HG03139 (cell line): ENCODE measurements at regions not wholly inside any gene's neighbourhood (a gene's known extent, or its start where the extent isn't known, plus 50 kb on each side); places are given as distances from the start of the nearest gene placed in this dataset.

Experiments used
- ATAC-seq: cut with Tn5 transposase; IDR thresholded peaks from one replicate; pipeline ENCODE4 v1.9.1; 2021; ENCODE audit not compliant: unreplicated experiment

DNA sequence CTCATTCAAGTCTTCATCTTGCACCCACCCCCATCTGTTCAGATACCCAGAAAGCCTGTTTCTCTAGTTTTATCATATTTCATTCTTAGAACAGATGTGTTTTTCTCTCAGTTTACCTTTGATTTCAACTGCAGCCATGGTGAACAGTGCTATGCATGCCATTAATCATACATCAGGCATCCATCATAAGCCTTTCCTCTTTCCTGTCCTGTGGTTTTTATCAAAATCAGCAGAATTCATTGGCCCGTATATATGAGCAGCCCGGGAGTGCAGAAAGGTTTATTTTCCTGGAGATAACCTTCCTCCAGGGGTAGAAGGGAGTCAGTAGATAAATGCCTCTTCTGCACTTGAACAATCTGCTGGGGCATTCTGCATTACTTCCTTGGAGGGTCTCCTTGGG is 65.7 kb downstream of the IL21 start:
- ATAC-seq: no peak

DNA sequence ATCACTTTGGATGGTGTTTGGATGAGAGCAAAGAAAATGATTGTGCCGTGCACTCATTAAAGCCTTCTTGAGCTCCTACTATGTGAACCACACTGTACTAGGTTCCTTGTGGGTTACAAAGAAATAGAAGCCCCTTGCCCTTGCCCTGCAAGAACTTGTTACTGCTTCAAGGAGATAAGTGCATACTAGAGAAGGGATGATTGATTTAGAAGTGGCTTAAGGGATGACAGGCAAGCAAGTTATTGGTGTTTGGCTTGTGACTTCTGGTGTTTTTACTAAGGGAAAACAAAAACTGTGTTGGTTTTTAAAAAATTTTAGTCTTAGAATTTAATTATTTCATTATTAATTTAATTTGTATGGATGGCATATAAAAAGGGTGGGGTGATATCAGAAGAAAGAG is 67.4 kb downstream of the IL21 start:
- ATAC-seq: no peak

DNA sequence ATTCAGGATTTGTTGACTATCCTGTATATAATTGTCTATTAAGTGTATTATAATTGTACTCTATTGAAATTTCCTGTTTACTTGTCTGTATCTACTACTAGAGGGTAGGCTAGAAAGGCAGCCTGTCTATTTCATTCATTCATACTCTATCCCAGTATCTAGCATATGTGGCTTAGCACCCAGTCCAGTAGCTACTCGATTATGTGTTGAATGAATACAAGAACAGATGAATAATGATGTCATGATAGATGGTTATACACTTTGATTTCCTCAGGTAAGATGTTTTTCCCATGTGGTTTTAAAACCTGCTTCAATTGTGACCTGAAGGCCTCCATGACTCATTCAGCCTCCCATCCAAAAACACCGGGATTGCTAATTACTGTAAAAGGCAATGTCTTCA is 68.0 kb downstream of the IL21 start:
- no peak for ATAC-seq

DNA sequence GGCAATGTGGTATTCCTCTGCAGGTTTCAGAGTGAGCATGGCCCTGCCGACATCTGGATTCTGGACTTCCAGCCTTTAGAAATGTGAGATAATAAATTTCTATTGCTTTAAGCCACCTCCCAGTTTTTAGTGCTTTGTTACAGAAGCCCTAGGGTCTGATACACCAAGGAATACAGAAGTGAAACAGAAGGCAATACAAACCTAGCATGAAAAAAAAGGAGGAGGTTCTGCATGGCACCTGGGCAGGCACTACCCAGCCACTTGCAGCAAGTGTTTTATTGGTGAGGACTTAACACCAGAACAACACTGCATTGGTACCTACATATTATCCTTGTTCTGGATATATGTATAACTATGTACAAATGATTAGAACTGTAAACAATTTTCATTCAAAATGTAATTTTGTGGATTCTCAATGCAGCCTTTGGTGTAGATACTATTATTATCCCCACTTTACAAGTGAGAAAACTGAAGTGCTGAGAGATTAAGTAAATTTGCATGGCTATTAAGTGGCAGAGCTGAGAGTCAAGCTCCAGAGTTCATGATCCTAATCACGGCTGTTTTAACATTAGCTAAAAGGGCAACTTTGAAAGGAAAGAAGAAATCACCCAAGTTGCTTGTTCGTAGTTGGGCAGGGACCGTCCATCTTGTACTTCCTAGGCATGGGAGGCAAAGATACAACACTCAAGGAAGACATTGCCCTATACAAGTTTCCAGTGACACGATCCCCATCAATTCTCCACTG is 71.8 kb downstream of the IL21 start:
- no peak for ATAC-seq

DNA sequence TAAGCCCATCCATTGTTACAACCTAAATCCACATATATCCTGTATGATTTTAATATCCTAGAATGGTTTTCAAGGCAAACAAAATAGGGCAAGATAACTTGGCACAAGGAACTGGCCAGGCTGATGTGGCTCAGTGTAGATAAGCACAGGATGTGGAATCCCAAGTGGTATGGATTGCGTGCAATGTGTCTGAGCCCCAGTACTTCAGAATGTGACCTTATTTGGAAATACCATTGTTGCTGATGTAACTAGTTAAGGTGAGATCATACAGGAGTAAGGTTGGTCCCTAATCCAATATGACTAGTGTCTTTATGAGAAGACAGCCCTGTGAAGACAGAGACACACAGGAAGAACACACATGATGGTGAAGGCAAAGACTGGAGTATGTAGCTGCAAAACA is 72.4 kb downstream of the IL21 start:
- ATAC-seq: no peak

DNA sequence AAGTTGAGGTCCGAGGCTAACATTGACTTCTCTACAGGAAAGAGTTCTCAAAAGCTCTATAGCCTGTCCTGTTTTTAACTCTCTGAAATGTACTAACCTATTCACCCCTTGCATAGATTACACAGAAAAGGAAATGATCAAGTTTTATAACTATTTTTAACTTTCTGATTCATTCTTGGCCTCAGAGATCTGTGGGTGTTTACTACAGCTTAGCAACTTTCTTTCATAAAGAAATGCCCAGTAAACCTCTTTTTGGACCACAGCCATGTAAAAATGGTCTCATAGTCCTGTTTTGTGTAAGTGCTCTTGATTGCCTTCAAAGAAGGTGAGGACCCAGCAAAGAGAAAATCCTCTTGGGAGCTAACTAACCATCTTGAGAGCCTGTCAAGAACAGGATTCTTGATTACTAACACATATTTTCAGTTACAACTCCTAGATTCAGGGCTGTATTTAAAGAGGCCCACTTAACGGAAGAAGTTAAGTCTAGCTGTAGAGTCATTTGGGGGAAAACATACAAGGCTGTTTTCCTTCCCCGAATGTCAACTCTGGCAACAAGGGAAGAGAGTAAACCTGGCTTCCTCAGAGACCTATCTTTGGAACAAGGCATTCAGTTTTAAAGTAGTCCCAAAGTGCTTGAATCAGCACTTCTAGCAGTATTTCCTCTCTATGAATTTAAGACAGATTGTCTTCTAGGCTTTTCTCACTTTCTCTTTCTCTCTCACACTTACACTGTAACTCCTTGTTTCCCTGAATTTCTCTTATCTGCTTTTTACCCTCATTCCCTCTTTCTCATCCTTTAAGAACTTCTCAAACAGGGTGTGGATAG is 78.2 kb downstream of the IL21 start:
- ATAC-seq: peak; percentile 71

DNA sequence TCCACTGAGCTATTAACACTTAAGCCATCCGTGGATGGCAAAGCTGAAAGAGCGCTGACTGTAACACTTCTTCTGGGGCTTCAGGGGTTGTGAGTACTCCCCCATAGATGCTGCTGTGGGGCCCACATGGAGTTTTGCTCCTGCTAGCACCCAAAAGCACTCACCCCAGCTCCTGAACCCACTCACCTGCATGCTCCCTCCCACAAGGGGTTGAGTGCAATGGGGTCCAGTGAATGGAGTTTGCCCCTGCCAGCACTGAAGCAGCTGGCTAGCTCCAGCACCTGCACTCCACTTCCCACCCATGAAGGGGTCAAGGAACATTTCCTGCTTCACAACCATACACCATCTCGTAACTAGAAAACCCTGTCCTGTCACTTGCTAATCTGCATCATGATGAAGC is 78.9 kb downstream of the IL21 start:
- ATAC-seq: peak; percentile 14

DNA sequence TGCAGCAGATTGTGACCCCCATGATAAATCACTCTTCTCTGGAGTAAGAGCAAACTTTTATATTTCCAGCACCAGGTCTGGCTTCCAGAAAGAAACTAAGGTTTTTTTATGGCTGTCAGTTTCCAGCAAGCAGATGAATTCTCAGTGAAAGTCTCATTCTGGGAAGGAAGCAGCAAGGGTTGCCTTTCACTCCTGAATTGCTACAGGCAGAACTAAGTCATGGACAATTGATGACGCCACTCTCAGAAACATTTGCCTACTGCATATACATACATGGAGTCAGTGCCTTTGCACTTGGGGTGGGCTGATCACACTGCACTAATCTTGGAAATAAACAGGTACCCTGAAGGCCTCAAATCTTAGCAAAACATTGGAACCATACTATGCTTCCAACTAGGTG is 80.0 kb downstream of the IL21 start:
- ATAC-seq: no peak

DNA sequence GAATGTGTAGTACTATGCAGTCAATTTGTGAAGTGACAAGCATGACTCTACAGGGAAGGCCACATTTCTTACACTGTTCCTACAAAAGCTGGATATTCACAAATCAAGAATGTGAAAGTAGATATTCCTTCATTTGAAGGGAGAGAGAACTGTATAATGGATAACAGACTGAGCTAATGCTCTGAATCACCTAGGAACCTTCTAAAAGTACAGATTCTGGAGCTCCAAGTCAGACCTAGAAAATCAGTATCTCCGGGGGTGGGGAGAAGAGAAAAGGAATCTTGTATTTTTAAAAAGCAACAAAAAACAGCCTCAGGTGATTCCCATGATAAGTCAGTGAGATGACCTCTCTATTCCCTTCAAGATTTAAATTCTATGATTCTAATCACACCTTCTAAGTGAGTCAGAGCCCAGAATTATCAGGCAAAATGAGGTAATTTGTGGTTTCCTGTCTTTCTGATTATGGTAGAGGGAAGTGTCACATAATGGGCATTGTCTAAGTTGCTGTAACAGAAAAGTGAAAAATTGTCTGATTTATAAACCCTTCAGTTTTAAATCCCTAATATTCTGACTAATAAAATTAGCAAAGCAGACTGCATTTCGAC is 80.9 kb downstream of the IL21 start:
- ATAC-seq: no peak

DNA sequence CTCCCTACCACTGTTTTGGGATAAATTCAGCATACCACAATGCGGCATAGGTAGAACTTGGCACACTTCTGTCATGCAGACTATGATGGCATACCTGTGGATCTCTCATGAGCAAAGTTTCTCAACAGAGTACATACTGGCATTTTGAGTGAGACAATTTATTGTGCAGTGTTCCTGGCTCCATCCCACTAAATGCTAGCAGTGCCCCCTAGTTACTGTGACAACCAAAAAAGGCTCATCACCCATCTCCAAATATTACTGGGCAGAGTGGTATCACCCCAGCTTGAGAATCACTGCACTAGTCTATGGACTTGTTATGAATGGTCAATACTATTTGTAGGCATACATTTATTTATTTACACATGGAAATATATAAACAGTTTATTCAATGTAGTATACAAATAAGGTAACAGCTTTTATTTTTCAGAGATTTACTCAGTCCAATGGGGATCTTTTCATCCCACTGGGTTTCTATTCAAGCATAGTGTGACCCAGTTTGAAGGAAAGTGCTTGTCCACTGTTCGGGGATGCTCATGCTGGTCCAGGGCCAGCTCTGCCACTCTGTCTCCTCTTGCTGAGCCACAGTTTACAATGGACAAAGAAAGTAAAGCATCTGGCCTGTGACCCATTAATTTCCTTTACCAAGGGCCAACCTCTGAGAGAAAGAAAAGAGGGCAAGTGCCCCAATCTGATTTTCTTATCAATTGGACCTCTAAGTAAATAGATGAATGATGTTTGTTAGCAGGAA is 81.0 kb upstream of the IL2 start:
- no peak for ATAC-seq

DNA sequence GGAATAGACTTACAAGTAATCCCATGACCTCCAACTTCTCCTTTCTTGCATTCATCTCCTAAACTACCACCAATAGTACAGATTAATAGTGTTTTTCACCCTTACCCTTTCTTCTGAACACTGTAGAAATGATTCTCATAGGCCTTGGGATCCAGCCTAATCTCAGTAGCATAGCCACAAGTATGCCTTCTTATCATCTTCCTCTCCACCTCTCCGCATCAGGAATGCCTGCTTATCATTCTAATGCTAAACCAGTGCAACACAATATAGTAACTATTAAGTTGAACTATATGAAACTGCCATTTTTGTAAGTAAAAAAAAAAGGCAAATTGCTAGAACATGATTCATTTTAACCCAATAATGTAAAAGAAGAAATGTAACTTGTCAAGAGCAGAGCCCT is 79.5 kb upstream of the IL2 start:
- no peak for ATAC-seq

DNA sequence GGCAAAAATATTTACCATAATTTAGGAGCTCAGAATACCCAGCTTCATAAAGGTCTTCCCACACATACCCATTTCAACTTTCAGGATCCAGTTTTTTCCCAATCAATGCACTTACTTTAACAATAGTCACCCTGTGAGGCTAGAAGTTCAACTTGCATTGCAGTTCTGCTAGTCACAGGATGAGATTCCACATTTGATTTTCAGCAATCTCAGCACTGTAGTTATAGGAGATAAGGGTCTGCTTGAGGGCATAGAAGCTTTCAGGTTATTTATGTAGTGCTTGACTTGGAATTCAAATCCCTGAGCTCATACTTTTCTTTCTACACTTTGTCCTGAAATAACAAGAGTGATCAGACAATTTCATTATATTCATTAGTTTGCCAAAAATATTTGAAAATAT is 78.3 kb upstream of the IL2 start:
- no peak for ATAC-seq

DNA sequence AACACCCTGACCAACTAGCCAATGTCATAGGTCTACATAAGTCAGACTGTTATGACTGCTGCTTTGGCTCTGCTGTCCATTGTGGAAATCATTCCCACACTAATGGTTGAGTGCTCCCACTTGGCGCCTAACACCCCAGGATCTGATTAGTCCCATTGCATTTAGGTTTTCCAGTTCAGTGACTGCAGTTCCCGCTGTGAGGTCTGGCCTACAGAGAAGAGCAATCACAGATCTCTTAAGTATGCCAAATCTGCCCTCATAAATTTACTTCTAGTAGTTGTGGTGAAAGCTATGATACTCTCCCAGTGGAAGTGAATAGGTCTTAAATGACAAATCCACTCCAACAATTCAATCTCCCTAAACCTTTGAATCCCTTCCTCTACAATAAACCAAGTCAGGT is 77.3 kb upstream of the IL2 start:
- no peak for ATAC-seq

DNA sequence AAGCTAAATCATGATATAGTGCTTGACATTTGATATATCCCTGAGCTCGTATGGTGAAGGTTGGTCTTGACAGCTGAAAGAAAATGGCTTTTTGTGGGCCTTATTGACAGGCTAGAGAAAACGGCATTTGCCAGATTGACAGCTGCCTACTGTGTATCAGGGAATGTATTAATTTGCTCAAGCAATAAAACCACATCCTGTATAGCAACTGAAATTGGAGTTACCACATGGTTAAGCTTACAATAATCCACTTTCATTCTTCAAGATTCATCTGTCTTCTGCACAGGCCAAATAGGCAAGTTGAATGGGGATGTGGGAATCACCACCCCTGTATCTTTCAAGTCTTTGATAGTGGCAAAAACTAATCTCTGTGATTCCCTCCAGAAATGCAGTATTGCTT is 76.2 kb upstream of the IL2 start:
- no peak for ATAC-seq

DNA sequence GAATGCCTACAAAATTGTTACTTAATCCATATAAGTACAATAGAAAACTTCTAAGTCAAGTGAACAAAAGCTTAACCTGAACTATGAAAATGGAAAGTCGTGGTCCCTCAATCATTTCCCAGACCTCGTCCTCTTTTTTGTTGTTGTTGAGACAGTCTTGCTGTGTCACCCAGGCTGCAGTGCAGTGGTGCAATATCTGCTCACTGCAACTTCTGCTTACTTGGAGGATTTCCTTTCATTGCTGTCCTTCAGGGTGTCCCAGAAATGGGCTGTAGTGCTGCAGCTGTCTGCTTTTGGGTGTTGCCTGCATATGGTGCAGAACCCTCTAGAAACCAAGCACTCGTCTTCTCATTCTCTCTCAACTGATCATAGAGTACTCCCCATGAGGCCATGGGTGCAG is 75.0 kb upstream of the IL2 start:
- ATAC-seq: no peak

DNA sequence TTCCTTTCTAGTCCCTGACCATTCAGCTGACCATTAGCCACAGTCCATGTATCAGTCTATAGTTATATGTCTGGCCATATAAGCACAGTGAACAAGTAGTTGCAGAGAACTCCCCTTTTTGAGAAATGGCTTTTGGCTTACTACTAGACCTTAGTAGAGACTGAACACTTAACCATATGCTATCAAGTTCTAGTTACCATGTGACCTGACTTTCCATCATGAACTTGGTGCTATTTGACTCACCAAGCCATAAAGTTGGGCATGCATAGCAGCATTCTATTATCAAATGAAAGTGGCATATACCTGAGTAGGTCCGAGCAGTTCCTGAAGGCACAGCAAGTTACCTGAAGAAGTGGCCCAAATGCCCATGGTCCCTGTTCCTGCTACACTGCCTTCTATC is 74.5 kb upstream of the IL2 start:
- ATAC-seq: no peak

DNA sequence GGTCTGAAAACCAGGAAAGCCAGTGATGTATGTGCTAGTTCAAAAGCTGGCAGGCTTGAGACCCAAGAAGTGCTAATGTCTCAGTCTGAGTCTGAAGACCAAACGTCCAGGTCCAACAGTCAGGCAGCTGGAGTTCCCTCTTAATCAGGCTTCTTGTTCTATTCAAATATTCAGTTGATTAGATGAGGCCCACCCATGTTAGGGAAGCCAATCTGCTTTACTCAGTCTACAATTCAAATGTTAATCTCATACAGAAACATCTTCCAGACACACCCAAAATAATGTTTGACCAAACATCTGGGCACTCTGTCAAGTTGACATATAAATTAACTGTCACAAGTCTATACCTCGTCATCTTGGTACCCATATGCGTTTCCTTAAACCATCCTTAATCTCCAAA is 72.4 kb upstream of the IL2 start:
- ATAC-seq: no peak

DNA sequence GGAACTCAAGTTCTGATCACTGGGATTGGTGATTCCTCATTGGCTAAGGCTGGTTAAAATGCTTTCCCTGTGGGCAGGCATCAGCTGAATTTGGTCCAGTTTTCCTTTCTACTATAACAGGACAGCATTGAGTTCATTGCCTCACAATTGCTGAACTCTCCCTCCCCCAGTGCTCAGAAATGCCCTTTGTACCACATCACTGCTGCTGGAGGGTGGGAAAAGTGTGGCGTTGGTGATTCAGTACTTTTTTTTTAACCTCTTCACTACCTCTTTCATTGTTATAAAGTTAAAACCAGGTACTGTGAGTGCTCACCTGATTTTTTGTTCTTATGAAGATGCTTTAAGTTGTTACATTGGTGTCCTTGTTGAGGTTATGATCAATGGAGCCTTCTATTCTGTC is 69.3 kb upstream of the IL2 start:
- no peak for ATAC-seq

DNA sequence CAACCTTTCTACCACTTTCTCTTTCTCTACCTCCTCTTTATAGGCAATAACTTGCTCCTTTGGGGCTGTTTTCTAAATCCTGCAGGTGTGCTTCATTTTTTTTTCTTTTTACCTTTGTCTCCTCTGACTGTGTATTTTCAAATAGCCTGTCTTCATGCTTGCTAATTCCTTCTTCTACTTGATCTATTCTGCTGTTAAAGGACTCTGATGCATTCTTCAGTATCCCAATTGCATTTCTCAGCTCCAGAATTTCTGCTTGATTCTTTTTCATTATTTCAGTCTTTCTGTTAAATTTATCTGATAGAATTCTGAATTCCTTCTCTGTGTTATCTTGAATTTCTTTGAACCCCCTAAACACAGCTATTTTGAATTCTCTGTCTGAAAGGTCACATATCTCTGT is 67.7 kb upstream of the IL2 start:
- no peak for ATAC-seq

DNA sequence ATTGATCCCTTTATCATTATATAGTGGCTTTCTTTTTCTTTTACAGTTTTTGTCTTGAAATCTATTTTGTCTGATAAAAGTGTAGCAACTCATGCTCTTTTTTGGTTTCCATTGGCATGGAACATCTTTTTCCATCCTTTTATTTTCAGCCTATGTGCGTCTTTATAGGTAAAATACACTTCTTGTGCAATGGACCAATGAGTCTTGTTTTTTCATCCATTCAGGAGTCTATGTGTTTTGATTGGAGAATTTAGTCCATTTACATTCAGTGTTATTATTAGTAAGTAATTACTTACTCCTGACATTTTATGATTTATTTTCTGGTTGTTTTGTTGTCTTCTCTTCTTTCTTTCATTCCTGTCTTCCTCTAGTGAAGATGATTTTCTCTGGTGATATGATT is 66.4 kb upstream of the IL2 start:
- no peak for ATAC-seq

DNA sequence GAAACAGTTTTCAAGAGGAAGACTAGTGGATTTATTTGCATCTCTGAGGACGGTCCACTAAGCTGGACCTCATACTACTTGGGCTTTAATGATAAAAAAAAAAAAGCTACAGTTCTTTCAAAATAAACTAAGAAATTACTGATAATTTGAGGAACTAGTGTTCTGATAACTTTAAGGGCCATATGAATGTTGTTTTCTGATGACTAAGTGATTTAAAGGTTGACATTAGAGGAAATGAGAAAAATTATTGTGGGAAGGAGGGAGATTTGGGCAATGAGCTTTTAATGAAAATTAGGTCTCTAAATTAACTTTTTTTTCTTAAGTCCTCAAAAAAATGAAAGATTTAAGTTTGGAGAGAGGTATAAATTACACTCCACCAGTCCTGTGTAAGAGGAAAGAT is 60.8 kb upstream of the IL2 start:
- no peak for ATAC-seq

DNA sequence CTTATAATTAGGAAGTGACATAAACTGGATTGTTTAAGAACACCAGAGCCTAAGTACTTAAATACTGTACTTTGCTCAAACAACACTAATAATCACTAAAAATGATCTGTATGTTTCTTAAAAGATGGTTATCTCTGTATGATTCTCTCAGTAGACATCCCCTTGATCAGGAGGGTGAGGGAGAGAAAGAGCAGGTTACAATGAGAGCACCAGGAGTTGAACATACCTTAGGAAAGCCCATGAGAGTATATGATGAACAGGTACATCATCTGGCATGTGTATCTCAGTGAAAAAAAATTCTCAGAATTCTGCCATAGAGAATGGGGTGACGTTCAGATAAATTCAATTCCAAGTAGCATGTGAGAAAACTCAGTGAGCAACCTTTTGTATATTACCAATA is 59.9 kb upstream of the IL2 start:
- no peak for ATAC-seq
